WI38 (cell line): ENCODE measurements at regions not wholly inside any gene's neighbourhood (a gene's known extent, or its start where the extent isn't known, plus 50 kb on each side); places are given as distances from the start of the nearest gene placed in this dataset.

Experiments used
- H3K4me3 ChIP-seq: 2 replicates; pipeline ENCODE4 v1.5.1; 2011; ENCODE audit warnings: low read depth, mild to moderate bottlenecking, control low read depth, low read length
- TF ChIP-seq, protein P1 (sequence below): IDR thresholded peaks from 2 replicates; pipeline ENCODE4 v1.5.1; 2012; ENCODE audit warnings: low read depth, mild to moderate bottlenecking, control low read depth, low read length

DNA sequence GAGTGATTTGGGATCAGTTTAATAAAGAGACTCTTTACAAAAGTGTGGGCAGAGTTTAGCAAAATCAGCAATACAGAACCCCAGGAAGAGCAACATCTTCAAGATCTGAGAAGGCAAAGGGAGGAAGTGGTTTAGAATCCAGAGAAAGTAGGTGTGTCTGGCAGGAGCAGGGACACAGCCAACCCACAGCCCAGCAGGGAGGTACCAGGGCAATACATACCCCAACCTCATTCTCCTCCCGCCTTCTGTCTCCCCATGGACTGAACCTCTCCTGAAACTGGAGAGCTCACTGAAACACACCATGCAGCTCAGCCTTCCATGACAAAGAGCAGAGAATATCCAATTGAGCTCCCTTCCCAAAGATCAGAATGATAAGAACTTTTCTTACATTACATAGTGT is 283.4 kb downstream of the PRELID2 start:
- H3K4me3 ChIP-seq = no peak overlapping the region
- TF ChIP-seq, protein P1, sequence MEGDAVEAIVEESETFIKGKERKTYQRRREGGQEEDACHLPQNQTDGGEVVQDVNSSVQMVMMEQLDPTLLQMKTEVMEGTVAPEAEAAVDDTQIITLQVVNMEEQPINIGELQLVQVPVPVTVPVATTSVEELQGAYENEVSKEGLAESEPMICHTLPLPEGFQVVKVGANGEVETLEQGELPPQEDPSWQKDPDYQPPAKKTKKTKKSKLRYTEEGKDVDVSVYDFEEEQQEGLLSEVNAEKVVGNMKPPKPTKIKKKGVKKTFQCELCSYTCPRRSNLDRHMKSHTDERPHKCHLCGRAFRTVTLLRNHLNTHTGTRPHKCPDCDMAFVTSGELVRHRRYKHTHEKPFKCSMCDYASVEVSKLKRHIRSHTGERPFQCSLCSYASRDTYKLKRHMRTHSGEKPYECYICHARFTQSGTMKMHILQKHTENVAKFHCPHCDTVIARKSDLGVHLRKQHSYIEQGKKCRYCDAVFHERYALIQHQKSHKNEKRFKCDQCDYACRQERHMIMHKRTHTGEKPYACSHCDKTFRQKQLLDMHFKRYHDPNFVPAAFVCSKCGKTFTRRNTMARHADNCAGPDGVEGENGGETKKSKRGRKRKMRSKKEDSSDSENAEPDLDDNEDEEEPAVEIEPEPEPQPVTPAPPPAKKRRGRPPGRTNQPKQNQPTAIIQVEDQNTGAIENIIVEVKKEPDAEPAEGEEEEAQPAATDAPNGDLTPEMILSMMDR = no peak

DNA sequence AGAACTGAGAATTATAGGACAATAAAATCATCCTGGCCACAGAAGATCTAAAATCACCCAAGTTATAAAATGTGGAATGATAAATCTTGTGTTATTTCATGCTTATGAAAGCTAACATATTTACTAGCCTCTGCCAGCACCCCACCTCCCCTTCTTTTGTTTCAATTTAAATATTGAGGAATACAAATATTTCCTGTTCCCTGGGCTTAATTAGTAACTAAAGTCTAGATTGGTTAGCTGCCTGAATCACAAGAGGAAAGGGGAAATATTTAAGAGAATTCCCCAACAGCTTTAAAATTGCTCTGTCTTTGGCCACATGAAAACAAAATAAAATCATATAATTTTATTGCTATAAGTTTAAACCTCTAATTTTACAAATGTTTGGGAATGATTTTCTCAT is 287.0 kb downstream of the PRELID2 start:
- no peak overlapping the region for H3K4me3 ChIP-seq
- TF ChIP-seq, protein P1 = no peak

DNA sequence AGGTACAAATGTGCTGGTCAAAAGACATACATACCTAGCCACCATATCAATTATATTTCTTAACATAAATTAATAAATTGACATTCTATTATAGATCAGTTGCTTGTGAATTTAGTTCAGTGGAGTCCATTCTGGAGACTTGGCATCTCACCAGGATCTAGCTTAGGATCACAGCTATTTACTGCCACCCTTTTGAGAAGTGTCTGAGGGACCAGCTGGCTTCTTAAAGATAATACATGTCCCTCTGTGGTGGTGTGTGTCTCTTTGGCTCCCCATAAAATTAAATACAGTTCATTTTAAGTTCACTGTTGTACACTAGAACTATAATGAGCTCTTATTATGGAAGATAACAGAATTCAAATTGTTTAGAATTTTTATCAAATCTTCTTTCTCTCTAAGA is 290.7 kb downstream of the PRELID2 start:
- TF ChIP-seq, protein P1 = no peak
- no peak overlapping the region for H3K4me3 ChIP-seq

DNA sequence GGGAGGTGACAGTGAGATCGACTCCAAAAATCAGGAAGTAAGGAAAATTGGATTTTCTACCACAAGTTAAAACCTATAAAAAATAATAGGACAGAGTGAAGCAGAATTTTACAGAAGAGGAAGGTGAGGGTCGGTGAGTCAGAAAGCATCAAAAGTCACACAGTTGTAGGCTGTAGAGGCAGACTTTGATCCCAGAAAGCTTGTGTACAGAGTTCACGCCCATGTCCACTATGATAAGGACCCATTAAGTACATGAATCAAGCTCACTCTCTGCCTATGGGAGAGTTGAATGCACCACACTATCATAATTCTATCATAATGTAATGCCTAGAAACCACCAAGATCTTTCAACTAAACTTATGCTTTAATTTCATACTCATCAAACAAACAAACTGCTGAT is 291.2 kb downstream of the PRELID2 start:
- TF ChIP-seq, protein P1 = no peak
- H3K4me3 ChIP-seq = no peak overlapping the region

DNA sequence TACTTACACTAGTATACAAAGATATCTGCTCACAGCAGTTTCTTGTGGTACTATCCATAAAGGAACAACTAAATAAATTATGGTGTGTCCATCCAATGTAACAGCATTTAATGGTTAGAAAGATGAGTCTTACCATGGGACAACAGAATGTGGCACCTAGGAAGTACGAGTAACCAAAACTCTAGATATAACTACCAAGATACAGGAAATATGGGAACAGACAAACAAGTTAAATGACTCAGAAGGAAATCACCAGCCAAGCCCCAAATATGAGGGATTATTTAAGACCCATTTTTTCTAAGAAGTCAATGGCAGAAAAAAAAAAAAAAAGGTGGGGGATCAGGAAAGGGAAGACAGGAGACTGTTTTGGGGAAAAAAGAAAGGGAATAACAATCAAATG is 294.8 kb downstream of the PRELID2 start:
- no peak overlapping the region for H3K4me3 ChIP-seq
- TF ChIP-seq, protein P1 = no peak

DNA sequence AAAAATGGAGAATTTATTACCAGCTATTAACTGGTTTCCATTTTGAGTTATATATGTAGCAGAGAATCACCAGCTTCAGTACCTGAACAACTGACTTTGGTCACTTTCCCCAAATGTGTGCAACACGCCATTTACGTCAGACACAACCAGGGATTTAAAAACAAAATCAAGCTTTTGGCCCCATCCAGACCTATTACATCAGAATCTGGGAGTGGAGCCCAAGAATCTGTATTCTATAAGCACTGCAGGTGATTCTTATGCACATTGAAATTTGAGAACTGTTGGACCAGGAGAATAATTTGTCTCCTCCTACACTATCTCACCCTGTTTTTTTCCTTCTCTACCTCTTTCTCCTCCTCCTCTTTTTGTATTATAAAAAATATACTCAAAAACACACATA is 295.9 kb downstream of the PRELID2 start:
- H3K4me3 ChIP-seq = no peak overlapping the region
- TF ChIP-seq, protein P1 = no peak

DNA sequence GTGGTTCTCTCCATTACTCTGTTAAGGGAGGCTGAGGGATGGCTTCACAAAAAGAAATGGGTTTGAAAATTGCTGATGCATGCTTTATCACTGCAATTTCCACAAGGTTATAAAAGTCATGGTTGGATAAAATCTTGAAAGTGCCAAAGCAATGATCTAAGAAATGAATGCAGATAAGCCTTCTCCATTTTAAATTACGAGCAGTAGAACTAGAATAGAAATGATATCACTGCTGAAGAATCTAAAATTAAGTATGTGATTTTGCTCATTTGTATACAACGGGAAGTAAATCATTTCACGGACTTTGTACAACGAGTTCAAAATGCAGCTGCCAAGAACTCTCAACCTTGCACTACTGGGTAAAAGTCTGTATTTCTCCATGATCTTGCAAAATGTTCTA is 299.0 kb downstream of the PRELID2 start:
- TF ChIP-seq, protein P1 = no peak
- H3K4me3 ChIP-seq = no peak overlapping the region
